ENCODE measurements at regions not wholly inside any gene's neighbourhood (a gene's known extent, or its start where the extent isn't known, plus 50 kb on each side); places are given as distances from the start of the nearest gene placed in this dataset.

DNA sequence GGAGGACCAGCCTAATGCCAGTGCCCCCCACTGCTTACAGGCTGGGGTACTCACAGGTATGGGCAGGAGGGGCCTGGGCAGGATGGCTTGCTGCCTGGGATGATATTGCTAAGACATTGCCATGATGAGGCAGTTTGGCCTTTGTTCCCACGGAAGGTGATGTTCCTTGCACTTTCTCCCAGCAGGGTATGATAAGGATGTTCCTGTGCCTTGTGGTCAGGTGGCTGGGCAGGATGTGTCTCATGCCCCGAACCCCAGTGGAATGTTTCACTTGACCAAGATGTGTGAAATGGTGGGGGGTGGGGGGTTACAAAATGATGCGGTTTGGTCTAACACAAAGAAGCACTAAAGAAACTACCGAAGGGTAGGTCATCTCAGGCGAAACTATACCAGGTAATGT lies 337.8 kb upstream of the ZFHX3 start:
- DNase-seq: no peak

DNA sequence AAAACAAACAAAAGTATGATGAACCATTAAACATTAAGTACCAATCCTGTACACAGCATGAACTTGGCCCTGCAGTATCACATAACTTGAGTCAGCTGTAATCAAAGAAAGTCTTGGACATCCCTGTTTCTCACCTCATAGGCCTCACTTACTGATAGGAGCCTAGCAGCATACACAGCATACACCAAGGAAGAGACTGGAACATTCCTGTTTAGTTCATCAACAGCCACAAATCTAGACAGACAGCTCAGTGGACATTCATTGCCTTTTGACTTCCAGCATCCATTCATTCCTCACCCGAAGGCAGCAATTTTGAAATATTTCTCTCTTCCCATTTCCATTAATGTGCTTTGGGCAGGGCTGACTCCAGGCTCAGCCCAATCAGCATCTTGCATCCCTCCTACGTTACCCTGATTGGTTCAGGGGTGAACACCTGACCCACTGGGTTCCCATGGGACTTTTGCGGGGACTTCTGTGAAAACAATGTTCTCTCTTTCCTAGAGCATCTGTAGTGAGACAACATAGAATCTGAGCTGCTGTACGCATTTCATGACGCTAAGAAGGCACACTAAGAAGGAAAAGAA lies 336.7 kb upstream of the ZFHX3 start:
- DNase-seq: no peak

DNA sequence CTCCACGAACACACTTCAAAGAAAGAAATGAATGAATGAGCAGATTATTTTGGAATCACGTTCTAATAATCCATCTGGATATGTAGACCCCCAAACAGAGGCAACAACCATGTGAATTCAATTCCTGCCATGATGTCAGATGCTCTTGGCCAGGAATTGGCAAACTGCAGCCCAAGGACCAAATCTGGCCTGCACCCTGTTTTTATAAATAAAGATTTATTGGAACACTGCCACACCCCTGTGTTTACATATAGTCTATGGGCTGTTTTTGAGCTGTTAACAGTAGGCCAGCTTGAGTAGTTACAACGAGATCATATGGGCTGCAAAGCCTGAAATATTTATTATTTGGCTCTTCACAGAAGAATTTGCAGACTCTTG lies 336.0 kb upstream of the ZFHX3 start:
- no peak for DNase-seq

DNA sequence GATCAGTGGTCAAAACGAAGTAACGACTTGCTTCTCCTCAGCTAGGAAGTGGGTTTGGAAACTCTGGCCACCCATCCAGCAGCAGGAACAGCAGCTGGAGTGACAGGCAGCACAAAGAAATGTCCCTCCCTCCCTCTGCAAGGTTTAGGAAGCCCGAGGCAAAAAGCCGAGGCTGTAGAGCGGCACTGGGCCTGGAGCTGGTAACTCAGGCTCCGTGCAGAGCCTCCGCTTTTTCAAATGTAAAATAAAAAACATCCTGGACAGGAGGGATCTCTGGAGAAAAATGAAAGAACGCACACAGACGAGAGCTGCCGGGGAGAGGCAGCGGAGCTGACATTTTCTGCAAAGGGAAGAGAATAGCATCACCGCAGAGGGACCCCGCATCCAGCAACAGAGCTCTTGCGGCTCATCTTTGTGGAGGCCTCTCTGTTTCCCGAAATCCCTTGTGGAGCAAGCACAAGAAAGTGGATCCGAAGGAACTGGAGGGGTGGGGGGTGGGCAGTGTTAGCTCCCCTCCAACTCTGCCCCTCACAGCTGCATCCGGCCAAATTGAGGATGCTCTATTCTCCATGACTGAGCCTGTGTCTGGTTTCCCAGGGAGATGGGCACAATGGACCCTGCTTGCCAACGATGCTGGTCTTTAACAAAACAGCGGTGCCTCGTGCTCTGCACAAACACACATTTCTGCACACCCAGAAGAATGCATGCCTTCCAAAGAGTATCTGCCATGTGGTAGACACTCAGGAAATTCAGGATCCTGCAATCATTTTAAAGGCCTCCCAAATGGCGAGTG lies 335.5 kb upstream of the ZFHX3 start:
- DNase-seq: no peak

DNA sequence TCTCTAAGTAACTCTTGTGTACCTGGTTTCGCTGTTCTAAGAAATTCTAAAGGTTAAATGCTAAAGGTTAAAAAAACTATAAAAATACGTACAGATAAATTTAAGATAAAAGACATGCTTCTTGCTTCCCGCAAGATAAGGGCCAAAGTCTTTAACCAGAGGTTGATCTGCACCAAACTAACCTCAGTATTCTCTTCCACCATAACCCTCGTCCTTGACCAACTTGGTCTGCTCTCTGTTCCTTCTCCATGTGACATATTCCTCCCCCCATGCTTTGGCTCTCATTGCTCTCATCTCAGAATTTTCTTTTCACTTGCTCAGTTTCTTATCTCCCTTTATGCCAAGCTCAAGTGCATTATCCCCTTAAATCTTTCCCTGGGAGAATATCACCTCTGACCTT lies 330.5 kb upstream of the ZFHX3 start:
- DNase-seq: no peak

DNA sequence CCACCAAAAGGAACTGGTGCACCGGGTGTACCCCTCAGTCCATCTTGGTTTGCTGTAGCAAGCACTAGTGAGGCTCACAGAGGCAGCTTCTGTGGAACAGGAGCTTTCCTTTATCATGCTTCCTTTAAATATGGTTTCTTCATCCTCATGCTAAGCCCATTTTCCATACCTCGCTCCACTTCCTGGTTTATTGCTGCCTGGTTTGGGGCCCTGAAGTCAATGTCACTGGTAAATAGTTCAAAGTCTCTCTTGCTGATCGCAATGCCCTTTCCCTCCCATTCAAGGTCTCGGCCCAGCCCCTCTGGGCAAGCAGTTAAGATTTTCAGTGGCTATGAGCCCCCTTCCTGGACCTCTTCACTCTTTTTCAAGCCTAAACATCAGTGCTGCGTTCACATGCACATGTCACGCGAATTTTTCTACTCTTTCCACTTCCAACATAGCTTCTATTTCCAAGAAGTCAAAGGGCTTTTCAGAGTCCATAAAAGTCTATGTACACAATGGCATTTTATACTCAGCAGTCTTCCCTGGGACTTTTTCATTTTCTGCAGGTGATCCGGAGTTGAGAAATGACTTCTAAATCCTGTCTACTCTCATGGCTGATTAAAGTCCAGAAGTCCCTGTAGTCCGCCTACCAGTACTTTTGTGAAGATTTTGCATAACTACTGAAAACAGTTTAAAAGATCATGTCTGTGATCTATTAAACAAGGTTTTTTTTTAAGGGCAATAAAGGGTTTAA lies 323.8 kb upstream of the ZFHX3 start:
- DNase-seq: no peak

DNA sequence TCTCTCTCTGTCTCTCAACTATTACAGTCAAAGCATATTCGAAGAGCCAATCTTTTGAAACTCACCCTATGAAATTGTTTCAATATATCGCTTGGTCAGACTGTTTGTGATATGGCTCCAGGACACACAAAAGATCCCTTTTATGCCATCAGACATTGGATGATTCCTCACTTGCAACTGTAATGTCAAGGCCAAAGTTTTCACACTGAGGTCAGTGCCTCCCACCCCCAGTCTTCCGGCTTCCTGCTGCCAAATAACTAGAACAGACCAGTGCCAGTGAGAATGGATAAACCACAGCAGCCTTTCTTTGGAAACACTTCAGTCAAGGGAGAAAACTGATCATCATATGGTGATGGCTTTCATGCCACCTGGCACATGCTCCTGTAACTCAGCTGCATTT lies 321.9 kb upstream of the ZFHX3 start:
- no peak for DNase-seq

DNA sequence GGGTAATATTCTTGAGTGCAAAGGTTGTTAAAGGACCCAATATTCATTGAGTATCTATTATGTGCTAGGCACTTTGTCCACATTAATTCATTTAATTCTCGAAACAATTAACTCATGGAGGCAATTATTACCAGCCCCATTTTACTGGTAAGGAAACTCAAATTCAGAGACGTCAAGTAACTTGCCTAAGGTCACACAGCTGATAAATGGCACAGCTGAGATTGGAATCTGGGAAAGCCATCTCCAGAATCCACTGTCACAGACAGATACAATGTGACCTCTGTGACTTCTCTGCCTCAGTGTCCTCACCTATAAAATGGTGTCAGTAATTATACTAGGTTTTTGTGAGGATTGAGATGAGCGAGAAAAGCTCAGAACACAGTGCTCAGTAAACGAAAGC lies 320.8 kb upstream of the ZFHX3 start:
- no peak for DNase-seq

DNA sequence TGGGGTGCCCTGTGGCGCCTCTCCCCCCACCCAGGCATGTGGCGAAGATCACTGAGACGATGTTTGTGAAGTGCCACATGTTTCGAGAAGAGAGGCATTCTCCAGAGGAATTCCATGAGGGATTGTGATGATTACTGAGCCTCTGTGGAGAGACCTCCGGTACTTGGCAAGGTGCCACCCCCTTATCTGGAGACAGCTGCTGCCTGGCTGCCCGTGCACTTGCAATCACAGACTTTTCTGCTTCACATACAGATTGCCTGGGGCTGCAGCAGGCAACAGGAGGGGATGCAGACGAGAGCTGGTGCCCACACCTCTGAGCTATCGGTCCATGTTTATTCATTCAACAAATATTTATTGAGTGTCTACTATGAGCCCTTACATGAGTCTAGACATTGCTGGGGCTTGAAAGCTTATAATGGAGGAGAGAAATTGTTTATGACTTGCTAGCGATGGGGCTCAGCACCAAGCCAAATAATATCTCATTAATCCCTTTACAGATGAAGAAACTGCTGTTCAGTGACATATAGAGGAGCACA lies 317.2 kb upstream of the ZFHX3 start:
- no peak for DNase-seq

DNA sequence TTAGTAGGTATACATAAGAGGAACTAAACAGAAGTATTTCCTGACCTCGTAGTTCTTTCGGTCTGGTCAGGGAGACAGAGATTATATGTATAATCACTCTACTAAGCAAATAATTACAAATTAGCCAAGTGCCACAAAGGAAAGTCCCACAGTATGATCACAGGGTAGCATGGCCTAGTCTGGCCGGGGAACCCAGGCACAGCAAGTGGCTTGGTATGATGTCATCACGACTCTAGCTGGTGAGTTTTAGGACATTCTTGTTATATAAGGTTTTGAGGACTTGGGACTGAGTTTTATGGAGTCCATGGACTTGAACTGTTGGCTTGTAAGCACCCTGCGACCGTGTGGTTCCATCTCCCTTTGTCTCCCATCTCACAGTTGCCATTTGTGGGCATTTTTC lies 316.5 kb upstream of the ZFHX3 start:
- no peak for DNase-seq

DNA sequence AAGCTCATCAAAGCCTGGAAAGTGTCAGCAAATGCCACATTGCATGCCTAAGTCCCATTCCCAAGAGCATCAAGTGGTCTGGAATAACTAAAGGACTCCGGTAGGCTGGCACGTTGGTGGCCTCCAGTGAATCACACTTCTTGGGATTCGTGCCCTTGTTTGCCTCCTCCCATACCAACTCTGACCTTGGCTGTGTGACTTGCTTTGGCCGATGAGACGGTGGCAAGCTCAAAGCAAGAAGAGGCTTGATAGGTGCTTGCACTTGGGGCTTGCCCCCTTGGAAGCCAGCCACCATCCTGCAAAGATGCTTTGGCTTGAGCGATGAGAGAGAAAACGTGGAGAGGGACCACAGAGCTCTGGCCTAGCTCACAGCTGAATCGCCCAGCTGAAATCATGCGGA lies 313.1 kb upstream of the ZFHX3 start:
- no peak for DNase-seq

DNA sequence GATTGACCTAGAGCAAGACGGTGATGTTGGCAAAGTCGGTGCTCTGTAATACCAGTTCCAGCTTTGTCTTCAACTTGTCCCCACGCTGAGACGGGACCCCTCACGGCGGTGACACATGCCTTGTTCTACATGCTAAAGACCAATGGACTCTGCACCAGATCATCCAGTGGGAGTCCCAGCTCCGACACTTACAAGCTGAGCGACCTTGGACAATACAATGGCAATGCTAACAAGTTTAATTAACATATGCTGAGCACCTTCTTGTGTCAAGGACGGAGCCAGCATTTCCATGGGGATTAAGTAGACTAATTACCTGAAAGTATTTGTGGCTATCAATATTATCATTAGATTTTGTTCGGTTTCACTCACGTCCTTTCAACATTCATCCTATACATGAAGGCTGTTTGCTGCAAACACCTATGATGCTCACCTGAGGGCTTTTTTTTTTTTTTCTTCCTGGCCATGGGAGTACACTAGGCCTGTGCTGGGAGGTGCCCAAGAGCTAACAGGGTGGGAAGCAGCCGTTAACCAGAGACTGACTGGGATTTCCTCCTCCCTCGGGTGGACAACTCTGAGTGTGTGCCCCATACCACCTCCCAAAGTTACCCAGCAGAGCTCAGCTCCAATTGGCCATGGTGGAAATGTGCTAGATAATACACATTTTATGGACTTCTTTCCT lies 308.6 kb upstream of the ZFHX3 start:
- no peak for DNase-seq

DNA sequence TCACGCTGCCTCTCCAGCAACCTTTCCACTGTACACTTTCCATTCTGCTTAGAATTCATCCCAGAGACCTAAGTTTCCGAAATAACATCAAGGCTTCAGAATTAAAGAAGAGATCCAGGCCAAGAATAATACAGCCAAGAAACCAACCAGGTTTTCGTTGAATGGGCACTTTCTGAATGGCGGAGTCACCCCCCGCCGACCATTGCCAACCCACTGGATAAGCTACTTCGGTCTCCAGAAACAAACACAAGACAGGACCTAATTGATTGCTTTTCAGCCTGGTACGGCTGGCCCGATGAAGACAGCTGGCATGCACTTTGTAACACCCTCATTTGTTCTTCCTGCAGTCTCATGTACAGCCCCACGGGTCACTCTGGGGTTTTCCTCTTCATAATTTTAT lies 308.1 kb upstream of the ZFHX3 start:
- no peak for DNase-seq

DNA sequence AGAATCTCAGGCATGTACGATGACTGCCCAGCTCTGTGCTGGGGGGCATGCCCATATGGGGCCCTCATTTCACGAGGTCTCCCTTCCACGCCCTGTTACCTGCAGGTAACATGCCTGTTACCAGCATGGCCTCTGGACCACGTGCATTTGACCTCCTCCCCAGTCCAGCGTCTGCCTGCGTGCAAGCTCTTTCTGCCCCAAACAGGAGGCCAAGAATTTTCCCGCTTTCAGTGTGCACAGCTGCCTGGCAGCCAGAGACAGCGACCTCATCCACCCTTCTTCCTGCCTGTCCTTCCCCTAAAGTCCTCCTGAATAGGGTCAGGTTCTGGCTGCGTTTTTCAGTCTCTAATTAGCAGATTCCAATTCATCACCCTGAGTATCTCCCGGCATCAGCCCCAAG lies 306.5 kb upstream of the ZFHX3 start:
- no peak for DNase-seq

DNA sequence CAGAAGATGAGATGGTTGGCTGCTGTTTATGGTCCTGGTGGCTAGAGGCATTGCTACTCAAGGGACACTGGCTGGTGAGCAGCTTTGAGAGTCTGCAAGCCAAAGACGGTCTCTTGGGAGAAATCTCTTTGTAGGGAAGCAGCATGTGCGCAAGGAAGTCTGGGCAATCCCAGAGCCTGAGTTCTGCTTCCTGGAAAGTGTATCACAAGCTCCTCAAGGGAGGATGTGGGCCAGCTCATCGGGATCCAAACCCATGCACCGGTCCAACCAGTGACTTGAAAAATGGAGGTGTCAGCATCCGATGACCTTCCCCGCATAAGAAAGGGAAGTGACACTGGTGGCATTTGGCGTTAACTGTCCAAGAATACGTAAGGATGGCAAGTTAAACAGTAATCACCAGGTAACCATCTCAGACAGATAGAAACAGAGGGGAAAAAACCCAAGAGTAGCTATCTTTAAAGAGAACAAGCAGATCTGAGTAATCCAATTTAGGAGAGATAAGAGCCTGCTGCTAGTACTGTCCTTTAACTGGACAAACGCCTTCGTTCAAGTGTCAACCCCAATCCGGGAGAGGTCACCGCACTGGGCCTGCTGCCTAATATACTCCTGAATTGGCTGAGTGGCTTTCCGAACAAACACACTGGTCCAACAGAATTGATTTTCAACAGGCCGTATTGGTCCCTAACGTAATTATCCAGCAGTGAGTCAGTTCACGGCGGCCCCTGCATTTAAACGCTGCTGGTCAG lies 303.0 kb upstream of the ZFHX3 start:
- no peak for DNase-seq

DNA sequence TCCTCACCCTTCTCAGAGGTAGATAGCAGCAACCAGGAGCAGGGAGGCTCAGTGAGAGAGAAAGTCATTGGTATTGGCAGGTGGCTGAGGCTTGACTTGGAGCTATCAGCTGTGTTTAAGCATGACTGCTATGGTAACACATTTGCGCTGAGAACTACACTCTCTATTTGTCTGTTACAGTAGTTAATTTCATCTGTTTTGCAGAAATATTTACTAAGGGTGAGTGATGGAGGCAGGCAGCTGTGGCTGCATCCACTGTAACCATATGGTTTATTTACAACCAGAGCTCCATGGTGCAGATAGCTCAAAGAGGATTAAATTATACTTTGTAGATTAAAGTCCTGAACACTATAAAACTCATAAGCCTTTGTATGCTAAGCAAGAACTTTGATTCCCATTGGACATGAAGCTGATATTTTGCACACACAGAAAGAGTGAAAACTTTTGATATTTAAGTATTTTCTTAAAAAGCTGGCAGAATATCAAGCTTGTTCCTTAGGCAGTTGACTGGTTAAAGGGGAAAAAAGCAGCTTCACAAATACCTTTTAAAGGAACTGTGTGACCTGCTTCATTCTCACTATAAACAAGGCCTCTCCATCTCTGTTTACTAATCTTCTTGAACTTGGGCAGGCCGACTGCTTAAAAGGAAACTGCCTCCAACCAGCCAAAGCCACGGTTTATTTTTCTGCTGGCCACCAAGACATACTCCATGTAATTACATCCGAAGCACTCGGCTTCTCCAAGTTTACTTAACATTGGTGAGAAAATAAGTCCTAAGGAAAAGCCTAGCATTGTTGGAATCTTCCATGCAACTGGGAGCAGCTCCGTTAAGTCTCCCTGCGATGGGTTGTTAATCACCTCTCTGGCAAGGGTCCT lies 299.8 kb upstream of the ZFHX3 start:
- DNase-seq: no peak

DNA sequence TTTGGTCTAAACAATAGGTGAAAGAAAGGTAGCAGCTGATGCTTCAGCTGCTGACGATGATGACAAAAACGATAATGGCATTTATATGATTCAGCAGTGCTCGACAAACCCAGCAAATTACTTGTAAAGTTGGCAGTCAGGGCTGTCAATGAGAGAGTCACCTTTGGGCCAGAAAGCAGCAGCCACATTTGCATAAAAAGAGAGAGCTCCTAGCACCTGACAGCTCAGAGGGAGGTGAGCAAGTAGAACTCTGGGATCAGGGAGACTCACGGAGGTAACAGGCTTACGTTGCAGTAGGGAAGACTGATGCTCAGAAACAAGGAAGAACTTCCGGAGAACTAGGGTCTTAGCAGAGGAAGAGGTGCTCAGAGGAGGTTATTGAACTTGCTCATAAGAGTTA lies 291.9 kb upstream of the ZFHX3 start:
- DNase-seq: no peak

DNA sequence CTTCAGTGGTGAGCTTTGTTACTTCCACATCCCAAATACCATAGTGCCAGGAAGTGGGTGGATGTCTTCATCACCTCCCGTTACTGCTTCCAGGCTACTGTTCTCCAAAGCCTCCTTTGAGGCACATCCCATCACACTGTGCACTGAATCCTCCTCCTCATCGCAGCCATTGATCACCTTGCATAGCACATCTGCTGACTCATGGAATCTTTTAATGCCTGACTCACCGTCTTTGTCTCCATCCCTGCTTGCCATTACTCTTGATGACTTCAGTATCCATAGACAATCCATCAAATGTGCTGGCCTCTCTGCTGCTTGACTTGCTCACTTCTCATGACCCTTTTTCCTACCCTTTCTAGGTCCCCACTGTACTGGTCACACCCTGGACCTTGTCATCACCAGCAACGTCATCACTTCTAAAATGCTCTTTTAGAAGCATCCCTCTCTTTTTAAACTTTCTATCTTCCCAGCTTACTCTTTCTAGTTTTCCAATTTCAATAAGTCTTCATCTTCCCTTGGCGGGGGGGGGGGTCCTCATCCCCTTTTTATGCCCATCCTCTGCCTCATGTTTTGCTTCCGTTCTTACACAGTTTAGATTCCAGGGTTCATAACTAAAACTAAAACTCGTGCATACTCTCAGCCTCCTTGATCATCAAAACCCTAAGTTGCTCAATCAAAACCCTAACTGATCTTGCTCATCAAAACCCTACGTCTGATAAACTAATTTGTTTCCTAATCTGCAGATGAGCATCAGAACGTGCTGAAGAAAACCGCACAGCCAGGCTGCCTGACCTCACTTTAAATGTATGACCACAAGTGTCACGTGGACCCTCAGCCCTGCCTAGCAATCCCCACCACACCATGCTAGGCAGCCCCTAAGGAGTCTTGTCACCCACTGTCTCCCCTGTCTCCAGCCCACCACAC lies 289.7 kb upstream of the ZFHX3 start:
- no peak for DNase-seq

DNA sequence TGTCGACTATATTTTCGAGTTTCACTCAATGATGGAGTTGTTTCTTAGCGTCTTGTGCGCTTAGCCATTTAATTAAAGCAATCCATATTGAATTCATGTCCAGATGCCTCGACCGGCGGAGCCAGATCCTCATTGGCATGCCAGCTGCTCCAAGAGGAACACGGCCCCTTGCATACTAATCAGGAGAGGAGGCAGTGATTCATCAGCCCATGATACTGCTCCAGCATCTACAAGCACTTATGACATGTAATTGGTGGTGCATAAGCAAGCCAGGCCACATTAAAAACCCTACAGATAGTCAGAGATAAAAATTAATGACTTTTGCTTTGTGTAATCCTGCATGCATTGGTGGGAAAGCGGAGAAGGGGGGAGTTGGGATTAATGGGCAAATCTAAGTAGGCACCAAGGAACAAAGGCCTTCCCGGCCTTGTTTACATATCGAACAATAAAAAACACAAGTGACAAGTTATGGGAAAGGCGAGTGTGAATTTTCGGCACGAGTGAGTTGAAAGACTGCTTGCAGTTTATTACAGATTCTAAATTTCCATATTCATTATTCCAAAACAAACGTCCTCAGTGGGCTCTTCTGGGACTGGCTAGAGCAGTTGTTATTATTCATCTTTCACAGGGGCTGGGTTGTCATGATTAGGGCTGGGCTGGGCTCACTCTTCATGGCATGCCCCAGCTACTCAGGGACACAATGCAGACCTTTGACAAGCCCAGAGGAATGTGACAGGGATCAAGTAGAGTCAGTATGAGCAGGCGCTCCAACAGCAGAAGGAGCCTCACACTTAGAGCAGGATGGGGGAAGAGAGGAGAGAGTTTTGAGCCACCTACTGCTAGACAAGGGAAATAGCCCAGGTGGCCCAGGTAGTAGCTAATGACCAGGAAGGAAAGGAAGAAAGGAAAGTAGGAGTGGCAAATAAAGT lies 281.7 kb upstream of the ZFHX3 start:
- no peak for DNase-seq
